ENCODE measurements at regions not wholly inside any gene's neighbourhood (a gene's known extent, or its start where the extent isn't known, plus 50 kb on each side); places are given as distances from the start of the nearest gene placed in this dataset.

GRCh38 chr16:85312174-85312573 is 199.9 kb upstream of the CIBAR2 start:
- ChIA-PET CTCF (no interaction called here), POLR2A (ENCODE audit: unreplicated experiment) (no interaction called here)
- Histone ChIP-seq H2BK15ac (ENCODE audit: low read depth, low read length) (no peak overlapping the region), H3K9me1 (ENCODE audit: insufficient read depth, low read length) (no peaks in the 10 kb centered on the region), H3K14ac (replicated peaks; ENCODE audit: low read depth, low read length) (no peak overlapping the region), H2BK120ac (ENCODE audit: low read depth, low read length) (no peak overlapping the region), H4K8ac (ENCODE audit: low read depth in 2 of 2, low read length in 2 of 2) (no peak overlapping the region), H4K5ac (ENCODE audit: low read depth, low read length) (no peak overlapping the region), H3K4ac (ENCODE audit: low read depth, low read length) (no peak overlapping the region), H4K20me1 (ENCODE audit: insufficient read depth, low read length) (peaks cover 84% of the 10 kb centered on the region), H3K27me3 (ENCODE audit: control insufficient read depth, insufficient read depth, low read length) (no peaks in the 10 kb centered on the region), H2AK5ac (ENCODE audit: low read depth, low read length) (no peak overlapping the region), H2BK20ac (ENCODE audit: low read depth, low read length) (no peak overlapping the region), H3K18ac (ENCODE audit: low read depth, low read length) (no peak overlapping the region), H3K27ac (ENCODE audit: insufficient read depth, low read length) (no peak overlapping the region), H4K91ac (ENCODE audit: insufficient read depth, low read depth, low read length) (no peak overlapping the region), H3K9ac (ENCODE audit: low read depth, low read length) (no peak overlapping the region), H3K4me3 (ENCODE audit: insufficient read depth, low read depth, low read length) (no peak overlapping the region), H2AK9ac (replicated peaks; ENCODE audit: low read depth, low read length, poor library complexity) (no peak overlapping the region), H3K4me1 (ENCODE audit: control insufficient read depth, insufficient read depth, low read length) (peaks cover 14% of the 10 kb centered on the region), H3K9me3 (ENCODE audit: control insufficient read depth, insufficient read depth, low read length) (no peaks in the 10 kb centered on the region), H2AFZ (replicated peaks; ENCODE audit: low read length, poor library complexity) (no peak overlapping the region), H3K4me2 (ENCODE audit: low read depth, low read length) (no peak overlapping the region), H3K56ac (ENCODE audit: extremely low read depth, insufficient read depth, low read length) (no peak overlapping the region), H2BK5ac (ENCODE audit: low read depth, low read length, poor library complexity, severe bottlenecking) (no peak overlapping the region), H3K36me3 (ENCODE audit: control insufficient read depth, insufficient read depth, low read length) (no peaks in the 10 kb centered on the region), H3K79me1 (ENCODE audit: low read depth in 1 of 2, low read length in 2 of 2) (peaks cover 29 to 54% of the 10 kb centered on the region in 2 experiments), H3K23ac (ENCODE audit: low read depth, low read length) (no peak overlapping the region)
- ATAC-seq (ENCODE audit: low read depth): no peak
- no peak for TF ChIP-seq MAFK (IDR thresholded peaks at IDR 0.05; ENCODE audit: low read depth, low read length)
- TF ChIP-seq CHD1 (IDR thresholded peaks at IDR 0.05; ENCODE audit: low read depth, low read length): no peak
- no peak for TF ChIP-seq ELK1 (IDR thresholded peaks at IDR 0.05; ENCODE audit: borderline replicate concordance, low read depth, low read length)
- TF ChIP-seq, protein P1, sequence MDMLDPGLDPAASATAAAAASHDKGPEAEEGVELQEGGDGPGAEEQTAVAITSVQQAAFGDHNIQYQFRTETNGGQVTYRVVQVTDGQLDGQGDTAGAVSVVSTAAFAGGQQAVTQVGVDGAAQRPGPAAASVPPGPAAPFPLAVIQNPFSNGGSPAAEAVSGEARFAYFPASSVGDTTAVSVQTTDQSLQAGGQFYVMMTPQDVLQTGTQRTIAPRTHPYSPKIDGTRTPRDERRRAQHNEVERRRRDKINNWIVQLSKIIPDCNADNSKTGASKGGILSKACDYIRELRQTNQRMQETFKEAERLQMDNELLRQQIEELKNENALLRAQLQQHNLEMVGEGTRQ (IDR thresholded peaks at IDR 0.05; ENCODE audit: low read depth, low read length): no peak
- TF ChIP-seq RAD21 (IDR thresholded peaks at IDR 0.05; ENCODE audit: low read length): no peak
- no peak for TF ChIP-seq SMC3 (IDR thresholded peaks at IDR 0.05; ENCODE audit: low read depth, low read length)
- TF ChIP-seq BHLHE40 (IDR thresholded peaks at IDR 0.05; ENCODE audit: low read depth, low read length): no peak
- no peak for TF ChIP-seq RCOR1 (IDR thresholded peaks at IDR 0.05; ENCODE audit: insufficient replicate concordance, low read length)
- TF ChIP-seq RFX5 (IDR thresholded peaks at IDR 0.05; ENCODE audit: low read depth, low read length): no peak
- no peak for TF ChIP-seq NFE2L2 (IDR thresholded peaks at IDR 0.05; ENCODE audit: low read depth, low read length)
- TF ChIP-seq CEBPB (IDR thresholded peaks at IDR 0.05; ENCODE audit: low read depth, low read length): no peak
- no peak for TF ChIP-seq MXI1 (IDR thresholded peaks at IDR 0.05; ENCODE audit: borderline replicate concordance, low read depth, low read length)
- TF ChIP-seq CTCF (conservative IDR thresholded peaks at IDR 0.05; ENCODE audit: low read depth, low read length): no peak
- no peak for TF ChIP-seq FOS (IDR thresholded peaks at IDR 0.05; ENCODE audit: low read depth, low read length)
- TF ChIP-seq POLR2A (IDR thresholded peaks at IDR 0.05; ENCODE audit: low read depth, low read length): no peak
- no peak for TF ChIP-seq MAZ (IDR thresholded peaks at IDR 0.05; ENCODE audit: borderline replicate concordance, low read depth, low read length)
- 86% methylated on average over 4 of the region's 11 CpGs; no CpG with 5 or more reads in 1 of the 2 experiments for WGBS, 2 experiments (ENCODE audit: extremely low coverage in 2 of 2, insufficient read length in 1 of 2)
- intact Hi-C loops (cut with micrococcal nuclease): no loop called here
- BruUV-seq (replicated peaks): no TSS peak
- dilution Hi-C loops (cut with HindIII; ENCODE audit: low sequenced_read_pairs, unreplicated experiment): no loop called here
- DNase-seq: no peak
- in situ Hi-C loops (cut with MboI; ENCODE audit: low sequenced_read_pairs): no loop called here

All from IMR-90 (cell line).